ENCODE measurements at regions not wholly inside any gene's neighbourhood (a gene's known extent, or its start where the extent isn't known, plus 50 kb on each side); places are given as distances from the start of the nearest gene placed in this dataset.

DNA sequence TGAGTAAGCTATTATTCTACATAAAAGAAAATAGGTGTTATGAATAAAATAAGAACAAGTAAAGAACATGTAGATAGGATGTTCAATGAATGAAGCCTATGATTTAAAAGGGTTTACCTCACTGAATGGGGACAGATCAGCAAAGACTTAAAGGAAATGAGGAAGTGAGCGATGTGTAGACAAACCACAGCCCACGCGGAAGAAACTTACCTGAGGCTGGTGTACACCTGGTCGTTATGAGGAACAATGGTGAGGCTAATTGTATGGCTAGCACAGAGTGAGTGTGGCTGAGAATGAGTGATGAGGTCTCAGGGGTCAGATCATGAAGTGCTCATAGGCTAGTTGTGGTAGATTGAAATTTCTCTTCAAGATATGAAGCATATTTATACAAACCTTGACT, 221.7 kb downstream of the ALG10B start:
- in situ Hi-C loops (cut with MboI; ENCODE audit: low sequenced_read_pairs in 4 of 4) = no loop called here
- H3K27ac ChIP-seq = no peak overlapping the region
- intact Hi-C loops (cut with DNase I; ENCODE audit: low total_unique reads) = no loop called here
- TF ChIP-seq POLR2A (IDR thresholded peaks at IDR 0.05) = no peak
- TF ChIP-seq, protein P1, sequence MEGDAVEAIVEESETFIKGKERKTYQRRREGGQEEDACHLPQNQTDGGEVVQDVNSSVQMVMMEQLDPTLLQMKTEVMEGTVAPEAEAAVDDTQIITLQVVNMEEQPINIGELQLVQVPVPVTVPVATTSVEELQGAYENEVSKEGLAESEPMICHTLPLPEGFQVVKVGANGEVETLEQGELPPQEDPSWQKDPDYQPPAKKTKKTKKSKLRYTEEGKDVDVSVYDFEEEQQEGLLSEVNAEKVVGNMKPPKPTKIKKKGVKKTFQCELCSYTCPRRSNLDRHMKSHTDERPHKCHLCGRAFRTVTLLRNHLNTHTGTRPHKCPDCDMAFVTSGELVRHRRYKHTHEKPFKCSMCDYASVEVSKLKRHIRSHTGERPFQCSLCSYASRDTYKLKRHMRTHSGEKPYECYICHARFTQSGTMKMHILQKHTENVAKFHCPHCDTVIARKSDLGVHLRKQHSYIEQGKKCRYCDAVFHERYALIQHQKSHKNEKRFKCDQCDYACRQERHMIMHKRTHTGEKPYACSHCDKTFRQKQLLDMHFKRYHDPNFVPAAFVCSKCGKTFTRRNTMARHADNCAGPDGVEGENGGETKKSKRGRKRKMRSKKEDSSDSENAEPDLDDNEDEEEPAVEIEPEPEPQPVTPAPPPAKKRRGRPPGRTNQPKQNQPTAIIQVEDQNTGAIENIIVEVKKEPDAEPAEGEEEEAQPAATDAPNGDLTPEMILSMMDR (IDR thresholded peaks at IDR 0.05 in 4 of 5, conservative IDR thresholded peaks at IDR 0.05 in 1 of 5) = no peak
- H3K4me3 ChIP-seq = no peak overlapping the region
- H3K27me3 ChIP-seq = no peaks in the 10 kb centered on the region
- H3K36me3 ChIP-seq = no peaks in the 10 kb centered on the region
- no peaks in the 10 kb centered on the region for H3K9me3 ChIP-seq
- no peaks in the 10 kb centered on the region for H3K4me1 ChIP-seq
- no peak for DNase-seq
- ATAC-seq = no peak

DNA sequence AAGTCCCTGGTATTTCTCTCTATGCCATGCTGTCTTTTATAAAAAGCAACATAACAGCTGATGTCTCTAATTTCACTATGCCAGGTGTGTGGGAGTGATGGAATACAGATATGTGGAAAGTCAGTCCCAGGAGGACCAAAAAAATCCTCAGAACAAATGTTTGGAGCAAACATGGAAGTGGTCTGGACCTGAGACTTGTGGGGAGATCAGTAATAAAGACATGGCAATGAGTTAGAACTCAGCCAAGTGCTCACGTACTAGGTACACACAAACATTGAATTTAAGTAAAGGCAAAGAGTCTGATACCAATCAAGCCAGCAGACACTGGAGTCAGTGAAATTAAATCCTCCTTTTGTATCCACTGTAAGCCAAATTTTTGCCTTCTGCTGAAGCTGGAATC, 223.6 kb downstream of the ALG10B start:
- DNase-seq (no peak), ATAC-seq (no peak)
- intact Hi-C loops (cut with DNase I; ENCODE audit: low total_unique reads) = no loop called here
- no peaks in the 10 kb centered on the region for H3K4me1 ChIP-seq
- no peak for TF ChIP-seq POLR2A (IDR thresholded peaks at IDR 0.05)
- TF ChIP-seq, protein P1 (IDR thresholded peaks at IDR 0.05 in 4 of 5, conservative IDR thresholded peaks at IDR 0.05 in 1 of 5) = no peak
- no peak overlapping the region for H3K4me3 ChIP-seq
- in situ Hi-C loops (cut with MboI; ENCODE audit: low sequenced_read_pairs in 4 of 4) = no loop called here
- H3K36me3 ChIP-seq = no peaks in the 10 kb centered on the region
- H3K27me3 ChIP-seq = no peaks in the 10 kb centered on the region
- no peak overlapping the region for H3K27ac ChIP-seq
- H3K9me3 ChIP-seq = no peaks in the 10 kb centered on the region

DNA sequence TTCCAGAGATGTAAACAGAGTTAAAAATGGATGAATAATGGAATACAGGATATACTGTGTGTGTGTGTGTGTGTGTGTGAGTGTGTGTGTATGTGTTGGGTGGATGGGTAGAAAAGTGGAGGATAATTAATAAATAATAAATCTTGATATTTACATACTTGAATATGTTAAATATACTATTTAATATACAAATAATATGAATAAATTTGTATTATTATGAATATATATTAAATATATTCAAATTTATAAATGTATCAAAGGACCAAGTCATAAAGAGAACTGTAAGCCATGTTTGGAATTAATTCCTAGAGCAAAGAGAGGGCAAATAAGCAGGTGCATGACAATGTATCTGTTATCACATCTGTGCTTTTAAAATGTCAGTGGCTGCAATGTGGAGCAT, 225.3 kb downstream of the ALG10B start:
- intact Hi-C loops (cut with DNase I; ENCODE audit: low total_unique reads) = no loop called here
- no peaks in the 10 kb centered on the region for H3K9me3 ChIP-seq

DNA sequence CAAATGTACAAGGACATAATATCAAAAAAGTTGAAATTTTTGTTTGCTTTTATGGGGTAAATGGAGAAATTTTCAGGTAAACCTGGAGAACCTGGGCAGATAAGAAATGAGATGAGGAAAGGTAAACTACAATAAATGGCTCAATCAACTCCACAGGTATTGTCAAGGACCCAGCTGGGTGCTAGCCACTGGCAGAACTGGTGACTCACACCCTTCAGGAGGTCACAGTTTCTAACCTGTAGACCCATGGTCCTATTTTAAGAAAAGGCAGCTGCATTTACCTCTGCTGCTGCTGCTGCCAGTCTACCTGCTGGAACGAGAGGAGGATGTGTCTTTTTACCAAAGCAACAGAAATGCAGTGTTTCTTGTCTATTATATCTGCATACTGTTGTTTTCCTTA, 226.6 kb downstream of the ALG10B start:
- ATAC-seq (no peak), DNase-seq (no peak)
- Histone ChIP-seq H3K27ac (no peak overlapping the region), H3K27me3 (no peaks in the 10 kb centered on the region), H3K36me3 (no peaks in the 10 kb centered on the region), H3K4me3 (no peak overlapping the region), H3K9me3 (no peaks in the 10 kb centered on the region), H3K4me1 (no peaks in the 10 kb centered on the region)
- TF ChIP-seq, protein P1 (IDR thresholded peaks at IDR 0.05 in 4 of 5, conservative IDR thresholded peaks at IDR 0.05 in 1 of 5) = no peak
- no peak for TF ChIP-seq POLR2A (IDR thresholded peaks at IDR 0.05)
- in situ Hi-C loops (cut with MboI; ENCODE audit: low sequenced_read_pairs in 4 of 4) (no loop called here), intact Hi-C loops (cut with DNase I; ENCODE audit: low total_unique reads) (no loop called here)

More for the DNA sequence above, 225.3 kb downstream of the ALG10B start:
- H3K27ac ChIP-seq = no peak overlapping the region
- no peaks in the 10 kb centered on the region for H3K4me1 ChIP-seq
- in situ Hi-C loops (cut with MboI; ENCODE audit: low sequenced_read_pairs in 4 of 4) = no loop called here
- DNase-seq (no peak), ATAC-seq (no peak)
- H3K4me3 ChIP-seq = no peak overlapping the region
- H3K36me3 ChIP-seq = no peaks in the 10 kb centered on the region
- TF ChIP-seq, protein P1 (IDR thresholded peaks at IDR 0.05 in 4 of 5, conservative IDR thresholded peaks at IDR 0.05 in 1 of 5) = no peak
- TF ChIP-seq POLR2A (IDR thresholded peaks at IDR 0.05) = no peak
- H3K27me3 ChIP-seq = no peaks in the 10 kb centered on the region

DNA sequence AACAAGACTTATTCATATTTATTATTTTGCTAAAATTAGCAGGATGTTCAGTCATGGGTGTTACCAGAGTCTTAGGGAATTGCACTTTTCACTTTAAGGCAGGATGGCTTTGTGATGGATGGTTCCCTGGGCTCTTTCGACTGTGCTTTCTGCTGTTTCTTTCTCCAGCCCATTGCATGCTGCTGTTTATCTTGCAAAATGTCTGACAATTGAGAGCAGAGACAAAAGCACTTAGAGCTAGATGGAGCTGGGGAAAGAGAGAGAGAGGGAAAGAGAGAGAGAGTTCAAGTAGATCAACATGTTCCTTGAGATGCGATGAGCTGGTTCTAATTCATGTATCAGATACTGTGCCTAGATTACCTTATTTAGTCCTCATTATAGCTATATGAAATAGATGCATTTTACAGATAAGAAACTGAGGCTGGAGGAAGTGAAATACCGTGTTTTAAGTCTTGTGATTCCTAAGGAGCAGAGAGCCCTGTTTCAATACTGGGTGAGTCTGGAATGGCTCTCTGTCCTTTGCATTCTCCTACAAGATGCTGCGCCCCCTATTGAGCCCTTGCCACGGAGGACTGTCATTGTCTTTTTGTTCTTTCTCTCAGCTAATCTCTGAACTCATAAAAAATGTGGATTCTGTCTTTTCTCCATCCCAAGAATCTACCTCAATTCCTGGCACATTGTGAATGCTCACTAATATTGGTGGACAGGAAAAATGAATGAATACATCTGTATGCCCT, 227.9 kb downstream of the ALG10B start:
- no peaks in the 10 kb centered on the region for H3K9me3 ChIP-seq
- no peaks in the 10 kb centered on the region for H3K27me3 ChIP-seq
- DNase-seq (no peak), ATAC-seq (no peak)
- no peak overlapping the region for H3K4me3 ChIP-seq
- intact Hi-C loops (cut with DNase I; ENCODE audit: low total_unique reads) = no loop called here
- no peaks in the 10 kb centered on the region for H3K36me3 ChIP-seq
- TF ChIP-seq, protein P1 (IDR thresholded peaks at IDR 0.05 in 4 of 5, conservative IDR thresholded peaks at IDR 0.05 in 1 of 5) = no peak
- no peak for TF ChIP-seq POLR2A (IDR thresholded peaks at IDR 0.05)
- in situ Hi-C loops (cut with MboI; ENCODE audit: low sequenced_read_pairs in 4 of 4) = no loop called here
- no peak overlapping the region for H3K27ac ChIP-seq
- H3K4me1 ChIP-seq = no peaks in the 10 kb centered on the region
